Pulmonary artery endothelial cell (primary cell): ENCODE measurements at regions not wholly inside any gene's neighbourhood (a gene's known extent, or its start where the extent isn't known, plus 50 kb on each side); places are given as distances from the start of the nearest gene placed in this dataset.

Experiments
- DNase-seq: peaks from one replicate; pipeline ENCODE4 v3.0.0-alpha.2; 2011; ENCODE audit warnings: low read depth, low spot score

DNA sequence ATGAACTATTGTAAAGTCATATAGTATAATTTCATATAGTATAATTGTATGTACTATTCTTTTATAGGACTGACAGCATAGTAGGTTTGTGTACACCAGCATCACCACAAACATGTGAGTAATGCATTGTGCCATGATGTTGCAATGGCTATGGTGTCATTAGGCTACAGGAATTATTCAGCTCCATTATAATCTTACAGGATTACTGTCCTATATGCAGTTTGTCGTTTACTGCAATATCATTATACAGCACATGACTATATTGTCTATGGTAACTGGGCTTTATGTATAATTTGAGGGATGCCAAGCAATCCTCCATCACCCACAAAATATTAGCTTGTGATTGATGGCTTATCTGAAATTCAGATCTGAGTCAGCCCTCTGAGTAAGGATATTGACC lies 54.2 kb upstream of the PBX1 start:
- DNase-seq: no peak
